IMR-90 (cell line): ENCODE measurements at regions not wholly inside any gene's neighbourhood (a gene's known extent, or its start where the extent isn't known, plus 50 kb on each side); places are given as distances from the start of the nearest gene placed in this dataset.

ENCODE experiments used
- ATAC-seq: fragments of 200-7000 bp; cut with Tn5 transposase; 2 replicates; pipeline ENCODE4 v1.9.1; 2020; ENCODE audit warnings: low read depth, mild to moderate bottlenecking, moderate library complexity
- BruUV-seq: library from RNA; stranded (reverse); fragments of 400-500 nt; replicated peaks from 2 replicates; lab custom pipeline; 2021; lab: Mats Ljungman, UMichigan
- CTCF ChIA-PET: fragments of 300-600 bp; formaldehyde crosslinking; extraction: SDS; loops from one replicate; lab custom pipeline; 2021; ENCODE audit warnings: antibody characterized with exemption; lab: Yijun Ruan, JAX
- POLR2A ChIA-PET: fragments of 300-600 bp; sonication (Branson Sonifier 250); formaldehyde crosslinking; loops from one replicate; lab custom pipeline; 2022; ENCODE audit warnings: antibody characterized with exemption; ENCODE audit not compliant: unreplicated experiment; lab: Charles Lee
- DNase-seq: peaks from one replicate; pipeline ENCODE4 v3.0.0; 2013
- H2AFZ ChIP-seq: replicated peaks from 2 replicates; pipeline ENCODE3; 2013; ENCODE audit warnings: low read length, mild to moderate bottlenecking; ENCODE audit not compliant: poor library complexity
- H2AK5ac ChIP-seq: 2 replicates; pipeline ENCODE4 v1.6.1; 2013; ENCODE audit warnings: low read depth, low read length, inconsistent platforms
- H2AK9ac ChIP-seq: replicated peaks from 2 replicates; pipeline ENCODE3; 2013; ENCODE audit warnings: mild to moderate bottlenecking, low read depth, low read length, moderate library complexity; ENCODE audit not compliant: poor library complexity
- H2BK120ac ChIP-seq: 2 replicates; pipeline ENCODE4 v1.6.1; 2013; ENCODE audit warnings: low read depth, low read length, inconsistent platforms
- H2BK15ac ChIP-seq: 3 replicates; pipeline ENCODE4 v1.6.1; 2013; ENCODE audit warnings: low read depth, low read length, inconsistent platforms
- H2BK20ac ChIP-seq: 2 replicates; pipeline ENCODE4 v1.6.1; 2013; ENCODE audit warnings: low read depth, mild to moderate bottlenecking, inconsistent platforms, low read length, moderate library complexity
- H2BK5ac ChIP-seq: 2 replicates; pipeline ENCODE4 v1.6.1; 2013; ENCODE audit warnings: mild to moderate bottlenecking, low read depth, low read length, inconsistent platforms; ENCODE audit not compliant: poor library complexity, severe bottlenecking
- H3K14ac ChIP-seq: replicated peaks from 2 replicates; pipeline ENCODE4 v1.6.1; 2013; ENCODE audit warnings: low read depth, low read length, inconsistent platforms
- H3K18ac ChIP-seq: 2 replicates; pipeline ENCODE4 v1.6.1; 2013; ENCODE audit warnings: low read depth, low read length, control low read depth
- H3K23ac ChIP-seq: 2 replicates; pipeline ENCODE4 v1.6.1; 2013; ENCODE audit warnings: low read depth, low read length, inconsistent platforms
- H3K27ac ChIP-seq: 2 replicates; pipeline ENCODE4 v1.5.1; 2013; ENCODE audit warnings: mild to moderate bottlenecking, control low read depth, low read length; ENCODE audit not compliant: insufficient read depth
- H3K27me3 ChIP-seq: 2 replicates; pipeline ENCODE4 v1.6.1; 2013; ENCODE audit warnings: low read length; ENCODE audit not compliant: control insufficient read depth, insufficient read depth
- H3K36me3 ChIP-seq: 2 replicates; pipeline ENCODE4 v1.6.1; 2013; ENCODE audit warnings: low read length, mixed read lengths; ENCODE audit not compliant: control insufficient read depth, insufficient read depth
- H3K4ac ChIP-seq: 2 replicates; pipeline ENCODE4 v1.6.1; 2013; ENCODE audit warnings: low read depth, low read length, inconsistent platforms
- H3K4me1 ChIP-seq: 2 replicates; pipeline ENCODE4 v1.6.1; 2013; ENCODE audit warnings: low read length, mixed read lengths; ENCODE audit not compliant: control insufficient read depth, insufficient read depth
- H3K4me2 ChIP-seq: 2 replicates; pipeline ENCODE4 v1.6.1; 2013; ENCODE audit warnings: low read depth, mild to moderate bottlenecking, control low read depth, low read length, moderate library complexity
- H3K4me3 ChIP-seq: 2 replicates; pipeline ENCODE4 v1.5.1; 2013; ENCODE audit warnings: low read depth, mild to moderate bottlenecking, control low read depth, low read length, moderate library complexity; ENCODE audit not compliant: insufficient read depth
- H3K56ac ChIP-seq: 2 replicates; pipeline ENCODE4 v1.6.1; 2013; ENCODE audit warnings: low read length, inconsistent platforms; ENCODE audit not compliant: insufficient read depth; ENCODE audit errors: extremely low read depth
- H3K79me1 ChIP-seq, 2 experiments: 2 replicates each; pipeline ENCODE4 v1.6.1; 2013; ENCODE audit warnings: low read length in 2 of 2, inconsistent platforms in 1 of 2, low read depth in 1 of 2
- H3K9ac ChIP-seq: 2 replicates; pipeline ENCODE4 v1.6.1; 2013; ENCODE audit warnings: low read depth, low read length, control low read depth
- H3K9me1 ChIP-seq: 2 replicates; pipeline ENCODE4 v1.6.1; 2013; ENCODE audit warnings: low read length, inconsistent platforms; ENCODE audit not compliant: insufficient read depth
- H3K9me3 ChIP-seq: 2 replicates; pipeline ENCODE4 v1.6.1; 2013; ENCODE audit warnings: low read length; ENCODE audit not compliant: control insufficient read depth, insufficient read depth
- H4K20me1 ChIP-seq: 2 replicates; pipeline ENCODE4 v1.6.1; 2013; ENCODE audit warnings: low read length, inconsistent platforms; ENCODE audit not compliant: insufficient read depth
- H4K5ac ChIP-seq: 2 replicates; pipeline ENCODE4 v1.6.1; 2013; ENCODE audit warnings: mild to moderate bottlenecking, low read depth, low read length, control low read depth
- H4K8ac ChIP-seq, 2 experiments: 2 replicates each; pipeline ENCODE4 v1.6.1; 2013; ENCODE audit warnings: low read depth in 2 of 2, low read length in 2 of 2, control low read depth in 1 of 2, inconsistent platforms in 1 of 2
- H4K91ac ChIP-seq: 2 replicates; pipeline ENCODE4 v1.6.1; 2013; ENCODE audit warnings: low read depth, low read length, inconsistent platforms; ENCODE audit not compliant: insufficient read depth
- ELK1 ChIP-seq: fragments of 150-350 bp; IDR thresholded peaks from 2 replicates; pipeline ENCODE4 v1.6.1; 2016; ENCODE audit warnings: low read depth, mild to moderate bottlenecking, low read length, moderate library complexity, borderline replicate concordance
- FOS ChIP-seq: fragments of 150-350 bp; IDR thresholded peaks from 2 replicates; pipeline ENCODE4 v1.6.1; 2016; ENCODE audit warnings: low read depth, low read length
- NFE2L2 ChIP-seq: fragments of 150-350 bp; IDR thresholded peaks from 2 replicates; pipeline ENCODE4 v1.6.1; 2016; ENCODE audit warnings: low read depth, mild to moderate bottlenecking, low read length
- RAD21 ChIP-seq: IDR thresholded peaks from 2 replicates; pipeline ENCODE4 v1.6.1; 2012; ENCODE audit warnings: low read length, improper control_type of control experiment
- RFX5 ChIP-seq: IDR thresholded peaks from 2 replicates; pipeline ENCODE4 v1.8.0; 2012; ENCODE audit warnings: low read depth, mild to moderate bottlenecking, low read length, moderate library complexity
- WGBS, 2 experiments: methylation state at CpG; one replicate each; pipeline versions ENCODE4 v1.1.5 to v1.1.7; 2013; ENCODE audit warnings: missing lambda C conversion rate in 2 of 2; ENCODE audit not compliant: insufficient read length in 1 of 2; ENCODE audit errors: extremely low coverage in 2 of 2; 5-methylcytosine and 5-hydroxymethylcytosine counted together
- dilution Hi-C: fragments of 300-500 bp; cut with HindIII; formaldehyde crosslinking; loops from one replicate; pipeline ENCODE4 v1.14.3; 2018; ENCODE audit warnings: low sequenced_read_pairs; ENCODE audit not compliant: unreplicated experiment
- in situ Hi-C: fragments of 300-500 bp; cut with MboI; formaldehyde crosslinking; loops from 3 replicates; pipeline ENCODE4 v1.14.3; 2019; ENCODE audit warnings: low sequenced_read_pairs, inconsistent platforms, mixed read lengths
- intact Hi-C: fragments of 100-400 bp; cut with micrococcal nuclease; formaldehyde crosslinking; loops from 2 replicates; pipeline ENCODE4 v1.10.0; 2022

DNA sequence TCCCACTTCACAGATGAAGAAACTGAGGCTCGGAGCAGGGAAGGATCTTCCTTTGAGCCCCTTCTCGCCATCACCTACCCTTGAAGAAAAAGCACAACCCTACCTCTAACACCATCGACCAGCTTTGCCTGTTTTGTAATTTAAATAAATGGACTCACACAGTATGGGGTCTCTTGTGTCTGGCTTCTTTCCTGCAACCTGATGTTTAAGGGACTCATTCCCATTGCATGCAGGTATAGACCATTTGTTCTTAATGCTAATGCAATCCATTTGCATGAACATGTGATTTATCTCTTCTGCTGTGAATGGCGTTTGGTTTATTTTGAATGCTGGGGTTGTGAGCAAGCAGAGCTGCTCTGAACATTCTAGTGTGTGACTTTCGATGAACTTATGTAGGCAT lies 150.8 kb upstream of the FOXF1 start:
- Histone ChIP-seq H3K9me3 (peaks cover 7% of the 10 kb centered on the region), H4K20me1 (no peaks in the 10 kb centered on the region), H2BK15ac (peak overlapping the region; percentile 87; the same call in 1 of the 3 replicates), H2BK20ac (peak overlapping the region; percentile 63; the same call in 1 of the 2 replicates), H3K4me2 (no peak overlapping the region), H3K4me1 (peaks cover 19% of the 10 kb centered on the region), H3K79me1 (peaks cover 0 to 18% of the 10 kb centered on the region in 2 experiments; a peak in 2 of 4 replicates), H2BK5ac (no peak overlapping the region), H2AK5ac (peak overlapping the region; percentile 63), H3K9ac (no peak overlapping the region), H3K9me1 (peaks cover 19% of the 10 kb centered on the region), H3K18ac (no peak overlapping the region), H4K91ac (peak overlapping the region; percentile 65), H2AFZ (no peak overlapping the region), H3K27me3 (no peaks in the 10 kb centered on the region), H3K14ac (no peak overlapping the region), H3K4ac (peak overlapping the region; percentile 38), H3K27ac (no peak overlapping the region), H3K56ac (no peak overlapping the region), H3K36me3 (no peaks in the 10 kb centered on the region), H4K8ac (no peak overlapping the region), H4K5ac (no peak overlapping the region), H3K4me3 (no peak overlapping the region), H3K23ac (no peak overlapping the region), H2BK120ac (peak overlapping the region; percentile 66; the same call in 1 of the 2 replicates), H2AK9ac (no peak overlapping the region)
- no peak for DNase-seq
- intact Hi-C loops (no loop called here), dilution Hi-C loops (no loop called here), in situ Hi-C loops (no loop called here)
- no CpG with 5 or more reads among the region's 5 CpGs for whole genome bisulfite sequencing, 2 experiments
- BruUV-seq: no TSS peak
- TF ChIP-seq ELK1: no peak
- no peak for TF ChIP-seq FOS
- no peak for TF ChIP-seq RAD21
- no peak for TF ChIP-seq RFX5
- no peak for TF ChIP-seq NFE2L2
- CTCF ChIA-PET: no interaction called here
- POLR2A ChIA-PET: no interaction called here
- no peak for ATAC-seq
